Osteoblast (primary cell): ENCODE measurements at regions not wholly inside any gene's neighbourhood (a gene's known extent, or its start where the extent isn't known, plus 50 kb on each side); places are given as distances from the start of the nearest gene placed in this dataset.

Experiments
- DNase-seq: peaks from one replicate; pipeline ENCODE4 v3.0.0; 2011; ENCODE audit warnings: low spot score, mixed read lengths; ENCODE audit not compliant: insufficient read length; ENCODE audit errors: missing footprints
- H2AFZ ChIP-seq: 2 replicates; pipeline ENCODE4 v1.6.0; 2011; ENCODE audit warnings: mild to moderate bottlenecking, low read length
- H3K27ac ChIP-seq: 2 replicates; pipeline ENCODE4 v1.5.1; 2011; ENCODE audit warnings: mild to moderate bottlenecking, low read depth, low read length, moderate library complexity
- H3K27me3 ChIP-seq: 2 replicates; pipeline ENCODE4 v1.6.0; 2012; ENCODE audit warnings: mild to moderate bottlenecking, control low read depth, inconsistent platforms, low read length, moderate library complexity; ENCODE audit not compliant: insufficient read depth
- H3K36me3 ChIP-seq: 2 replicates; pipeline ENCODE4 v1.5.1; 2011; ENCODE audit warnings: mild to moderate bottlenecking, low read length, control low read depth, moderate library complexity; ENCODE audit not compliant: insufficient read depth
- H3K4me1 ChIP-seq: 2 replicates; pipeline ENCODE4 v1.5.1; 2011; ENCODE audit warnings: mild to moderate bottlenecking, low read length, control low read depth, moderate library complexity; ENCODE audit not compliant: insufficient read depth
- H3K4me2 ChIP-seq: 2 replicates; pipeline ENCODE4 v1.6.0; 2011; ENCODE audit warnings: mild to moderate bottlenecking, low read length; ENCODE audit not compliant: insufficient read depth
- H3K4me3 ChIP-seq: fragments of 200-600 bp; sonication (generic); 3 replicates; pipeline ENCODE4 v1.5.1; 2012; ENCODE audit warnings: mild to moderate bottlenecking, low read length, inconsistent platforms; ENCODE audit not compliant: insufficient read depth
- H3K79me2 ChIP-seq: 2 replicates; pipeline ENCODE4 v1.6.0; 2012; ENCODE audit warnings: mild to moderate bottlenecking, low read length, control low read depth, inconsistent platforms; ENCODE audit not compliant: insufficient read depth
- H3K9me3 ChIP-seq: 2 replicates; pipeline ENCODE4 v1.5.1; 2011; ENCODE audit warnings: low read depth, low read length, control low read depth
- H4K20me1 ChIP-seq: 2 replicates; pipeline ENCODE4 v1.6.0; 2012; ENCODE audit warnings: mild to moderate bottlenecking, low read length, control low read depth; ENCODE audit not compliant: insufficient read depth
- TF ChIP-seq, protein P1 (sequence below): IDR thresholded peaks from 2 replicates; pipeline ENCODE4 v1.5.1; 2011; ENCODE audit warnings: mild to moderate bottlenecking, low read depth, low read length, moderate library complexity; ENCODE audit errors: extremely low read depth

DNA sequence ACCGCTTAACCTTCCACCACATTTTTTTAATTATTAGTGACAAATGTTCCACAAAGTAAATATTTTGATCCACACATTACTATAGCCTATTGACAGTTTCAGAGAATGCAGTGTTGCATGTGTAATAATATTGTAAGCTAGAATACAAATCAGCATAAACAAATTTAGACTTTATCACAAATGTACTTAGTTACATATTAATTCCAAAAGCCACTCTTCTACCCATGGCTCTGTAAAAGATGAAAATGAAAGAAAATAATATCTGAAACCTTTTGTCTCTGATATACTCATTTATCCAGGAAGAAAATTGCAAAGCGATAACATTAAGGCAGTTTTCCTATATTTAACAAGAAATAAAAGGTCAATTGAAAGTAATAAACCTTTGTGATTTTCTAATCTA is 954.0 kb upstream of the MAN1A1 start:
- DNase-seq = no peak
- Histone ChIP-seq H3K36me3 (no peaks in the 10 kb centered on the region), H3K4me3 (no peak overlapping the region), H3K79me2 (no peaks in the 10 kb centered on the region), H4K20me1 (no peaks in the 10 kb centered on the region), H3K27ac (no peak overlapping the region), H3K4me2 (no peak overlapping the region), H3K9me3 (no peaks in the 10 kb centered on the region), H3K4me1 (no peaks in the 10 kb centered on the region), H3K27me3 (no peaks in the 10 kb centered on the region), H2AFZ (no peak overlapping the region)
- TF ChIP-seq, protein P1, sequence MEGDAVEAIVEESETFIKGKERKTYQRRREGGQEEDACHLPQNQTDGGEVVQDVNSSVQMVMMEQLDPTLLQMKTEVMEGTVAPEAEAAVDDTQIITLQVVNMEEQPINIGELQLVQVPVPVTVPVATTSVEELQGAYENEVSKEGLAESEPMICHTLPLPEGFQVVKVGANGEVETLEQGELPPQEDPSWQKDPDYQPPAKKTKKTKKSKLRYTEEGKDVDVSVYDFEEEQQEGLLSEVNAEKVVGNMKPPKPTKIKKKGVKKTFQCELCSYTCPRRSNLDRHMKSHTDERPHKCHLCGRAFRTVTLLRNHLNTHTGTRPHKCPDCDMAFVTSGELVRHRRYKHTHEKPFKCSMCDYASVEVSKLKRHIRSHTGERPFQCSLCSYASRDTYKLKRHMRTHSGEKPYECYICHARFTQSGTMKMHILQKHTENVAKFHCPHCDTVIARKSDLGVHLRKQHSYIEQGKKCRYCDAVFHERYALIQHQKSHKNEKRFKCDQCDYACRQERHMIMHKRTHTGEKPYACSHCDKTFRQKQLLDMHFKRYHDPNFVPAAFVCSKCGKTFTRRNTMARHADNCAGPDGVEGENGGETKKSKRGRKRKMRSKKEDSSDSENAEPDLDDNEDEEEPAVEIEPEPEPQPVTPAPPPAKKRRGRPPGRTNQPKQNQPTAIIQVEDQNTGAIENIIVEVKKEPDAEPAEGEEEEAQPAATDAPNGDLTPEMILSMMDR = no peak

DNA sequence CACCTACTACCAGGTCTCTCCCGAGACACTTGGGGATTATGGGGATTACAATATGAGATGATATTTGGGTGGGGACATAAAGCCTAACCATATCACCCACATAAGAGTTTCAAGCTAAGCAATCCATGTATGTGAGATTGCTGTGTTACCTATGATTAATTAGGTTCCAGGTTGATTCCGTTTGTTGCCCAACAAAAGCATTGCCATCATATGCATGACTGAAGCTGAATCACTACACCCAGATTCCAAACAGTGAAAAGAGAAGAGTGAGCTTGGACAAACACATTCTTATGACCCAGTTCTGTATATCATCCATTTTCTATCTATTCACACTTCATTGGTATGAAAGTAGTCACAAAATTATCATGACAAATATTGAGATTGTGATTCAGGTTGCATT is 952.5 kb upstream of the MAN1A1 start:
- H3K36me3 ChIP-seq = no peaks in the 10 kb centered on the region
- H3K4me1 ChIP-seq = no peaks in the 10 kb centered on the region
- DNase-seq = no peak
- no peaks in the 10 kb centered on the region for H3K79me2 ChIP-seq
- no peaks in the 10 kb centered on the region for H3K27me3 ChIP-seq
- H3K27ac ChIP-seq = no peak overlapping the region
- H2AFZ ChIP-seq = no peak overlapping the region
- no peak overlapping the region for H3K4me2 ChIP-seq
- H4K20me1 ChIP-seq = no peaks in the 10 kb centered on the region
- H3K4me3 ChIP-seq = no peak overlapping the region
- TF ChIP-seq, protein P1 = no peak
- no peaks in the 10 kb centered on the region for H3K9me3 ChIP-seq

DNA sequence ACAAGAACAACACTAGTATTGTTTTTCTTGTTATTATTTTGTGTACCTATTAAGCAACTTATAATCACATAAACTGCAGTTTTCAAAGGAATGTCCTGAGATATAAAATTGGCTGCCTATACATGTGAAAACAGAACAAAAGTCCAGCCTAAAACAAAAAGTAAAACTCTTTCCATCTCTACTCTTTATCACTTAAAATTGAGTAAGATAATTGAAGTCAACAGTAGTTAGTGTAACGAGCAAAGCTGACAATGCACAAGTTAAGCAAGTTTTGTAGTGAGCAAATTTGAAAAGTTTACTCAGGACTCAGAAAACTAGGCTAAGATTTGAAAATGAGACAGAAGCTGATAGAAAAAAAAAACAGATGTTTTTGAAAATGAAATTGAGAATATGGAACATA is 941.4 kb upstream of the MAN1A1 start:
- Histone ChIP-seq H3K36me3 (no peaks in the 10 kb centered on the region), H3K9me3 (no peaks in the 10 kb centered on the region), H3K4me2 (no peak overlapping the region), H3K79me2 (no peaks in the 10 kb centered on the region), H4K20me1 (no peaks in the 10 kb centered on the region), H3K4me1 (no peaks in the 10 kb centered on the region), H2AFZ (no peak overlapping the region), H3K4me3 (no peak overlapping the region), H3K27ac (no peak overlapping the region), H3K27me3 (no peaks in the 10 kb centered on the region)
- TF ChIP-seq, protein P1 = no peak
- DNase-seq = no peak

DNA sequence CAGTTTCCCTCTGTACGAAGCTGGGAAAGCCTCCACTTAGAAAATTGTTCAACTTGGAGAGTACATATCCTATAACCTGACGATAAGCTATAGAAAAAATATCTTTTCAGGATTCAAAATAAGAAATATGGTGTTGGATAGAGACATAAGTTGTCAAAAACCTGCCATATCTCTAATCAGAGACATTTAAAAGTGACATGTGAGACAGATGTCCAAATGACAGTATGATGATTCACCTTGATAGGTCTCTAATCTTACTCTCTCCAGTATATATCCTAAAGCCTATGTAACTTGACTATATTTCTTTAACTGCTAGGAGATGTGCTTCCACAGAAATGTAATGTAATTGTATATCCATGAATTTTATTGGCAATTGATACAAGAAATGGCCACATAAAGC is 932.4 kb upstream of the MAN1A1 start:
- no peak overlapping the region for H3K27ac ChIP-seq
- H2AFZ ChIP-seq = no peak overlapping the region
- H3K4me2 ChIP-seq = no peak overlapping the region
- TF ChIP-seq, protein P1 = no peak
- H3K79me2 ChIP-seq = no peaks in the 10 kb centered on the region
- no peaks in the 10 kb centered on the region for H3K9me3 ChIP-seq
- H3K27me3 ChIP-seq = no peaks in the 10 kb centered on the region
- H3K36me3 ChIP-seq = no peaks in the 10 kb centered on the region
- no peak overlapping the region for H3K4me3 ChIP-seq
- no peaks in the 10 kb centered on the region for H3K4me1 ChIP-seq
- no peaks in the 10 kb centered on the region for H4K20me1 ChIP-seq
- DNase-seq = no peak
